Spleen (tissue), 11 donors: ENCODE measurements at regions not wholly inside any gene's neighbourhood (a gene's known extent, or its start where the extent isn't known, plus 50 kb on each side); places are given as distances from the start of the nearest gene placed in this dataset.

Source experiments
- DNase-seq: peaks from one replicate; pipeline ENCODE4 v3.0.0-alpha.2; 2020
- H3K27ac ChIP-seq, 8 donors: fragments of 200-600 bp; sonication (generic) in 7 of 8; 1 replicate in 4 of 8; 2 replicates in 4 of 8; pipeline versions ENCODE4 v1.5.0 to v1.8.0; 2016 to 2021; ENCODE audit warnings: inconsistent platforms in 4 of 8, mild to moderate bottlenecking in 4 of 8, moderate library complexity in 1 of 8
- H3K27me3 ChIP-seq, 7 donors: fragments of 200-600 bp; sonication (generic) in 6 of 7; replicated peaks in 1 of 7; 1 replicate in 4 of 7; 2 replicates in 3 of 7; pipeline versions ENCODE4 v1.5.0 to v1.8.0; 2016 to 2021; ENCODE audit warnings: inconsistent platforms in 3 of 7, mild to moderate bottlenecking in 1 of 7
- H3K36me3 ChIP-seq, 6 donors: fragments of 200-600 bp; sonication (generic) in 5 of 6; 1 replicate in 4 of 6; 2 replicates in 2 of 6; pipeline versions ENCODE4 v1.5.0 to v1.8.0; 2016 to 2021; ENCODE audit warnings: inconsistent platforms in 2 of 6
- H3K4me1 ChIP-seq, 6 donors: fragments of 200-600 bp; sonication (generic) in 5 of 6; 1 replicate in 3 of 6; 2 replicates in 3 of 6; pipeline versions ENCODE4 v1.5.0 to v1.8.0; 2016 to 2021; ENCODE audit warnings: inconsistent platforms in 3 of 6
- H3K4me3 ChIP-seq, 8 donors: fragments of 200-600 bp; sonication (generic) in 7 of 8; 1 replicate in 4 of 8; 2 replicates in 4 of 8; pipeline versions ENCODE4 v1.5.0 to v1.8.0; 2016 to 2021; ENCODE audit warnings: inconsistent platforms in 4 of 8, mild to moderate bottlenecking in 4 of 8, moderate library complexity in 2 of 8
- H3K9me3 ChIP-seq, 8 donors: fragments of 200-600 bp; sonication (generic) in 7 of 8; 1 replicate in 4 of 8; 2 replicates in 4 of 8; pipeline versions ENCODE4 v1.5.0 to v1.8.0; 2016 to 2021; ENCODE audit warnings: inconsistent platforms in 4 of 8
- CTCF ChIP-seq, 11 experiments: fragments of 200-600 bp in 7 of 11; fragments of 450-650 bp in 4 of 11; sonication (generic) in 4 of 11; IDR thresholded peaks in 8 of 11; conservative IDR thresholded peaks in 3 of 11; 1 replicate in 7 of 11; 2 replicates in 4 of 11; pipeline versions ENCODE4 v1.4.0 to v1.8.0; 2016 to 2021; ENCODE audit warnings: antibody characterized with exemption in 11 of 11, inconsistent platforms in 4 of 11, mild to moderate bottlenecking in 1 of 11
- POLR2A ChIP-seq, 3 donors: fragments of 450-650 bp; IDR thresholded peaks; one replicate each; pipeline ENCODE4 v1.5.1; 2017; ENCODE audit warnings: antibody characterized with exemption in 3 of 3, mild to moderate bottlenecking in 1 of 3
- POLR2AphosphoS5 ChIP-seq, 3 donors: sonication (generic); formaldehyde crosslinking; IDR thresholded peaks; one replicate each; pipeline ENCODE4 v1.5.1; 2017; ENCODE audit warnings: antibody characterized with exemption in 3 of 3
- WGBS, 5 donors: extraction: QIAGEN DNeasy Blood & Tissue Kit in 3 of 5; methylation state at CpG; one replicate each; pipeline versions ENCODE4 v1.1.5 to v1.1.7; 2013 to 2018; 5-methylcytosine and 5-hydroxymethylcytosine counted together
- intact Hi-C: fragments of 100-400 bp; cut with DNase I; formaldehyde crosslinking; loops from one replicate; pipeline ENCODE4 v1.15.0; 2023; ENCODE audit warnings: low total_unique reads
- donor health status: healthy with polysubstance abuse.
- donor health status: DM: no; HTN: no; CAD: no; lungs with moderate emphysema.
- donor health status: DM: no; HTN: no; CAD: no.
- donor health status: Bipolar disorder and iron deficiency.
- donor health status: healthy.
- donor health status: DM: no; HTN: no; CAD: no.
- donor health status: DM: yes; HTN: yes; CAD: no.

GRCh38 chr3:145639003-145639606, 521.9 kb downstream of the PLOD2 start:
- H3K27me3 ChIP-seq, result no peaks in the 10 kb centered on the region
- no peaks in the 10 kb centered on the region for H3K4me1 ChIP-seq
- no peak for DNase-seq
- no peak for TF ChIP-seq POLR2AphosphoS5 (IDR thresholded peaks at IDR 0.05)
- no peak for TF ChIP-seq CTCF (IDR thresholded peaks at IDR 0.05 in 8 of 11, conservative IDR thresholded peaks at IDR 0.05 in 3 of 11)
- no peak for TF ChIP-seq POLR2A (IDR thresholded peaks at IDR 0.05)
- H3K36me3 ChIP-seq, result no peaks in the 10 kb centered on the region
- intact Hi-C loops, result no loop called here
- H3K4me3 ChIP-seq, result no peak overlapping the region
- H3K9me3 ChIP-seq, result no peaks in the 10 kb centered on the region
- no peak overlapping the region for H3K27ac ChIP-seq
- 70 to 84% (median 78%) methylated on average over 4 of the region's 4 CpGs for WGBS, 5 donors

GRCh38 chr3:145639875-145640274, 521.1 kb downstream of the PLOD2 start:
- DNase-seq, result no peak
- H3K4me3 ChIP-seq, result no peak overlapping the region
- no peak for TF ChIP-seq CTCF (IDR thresholded peaks at IDR 0.05 in 8 of 11, conservative IDR thresholded peaks at IDR 0.05 in 3 of 11)
- no peak for TF ChIP-seq POLR2A (IDR thresholded peaks at IDR 0.05)
- no peak for TF ChIP-seq POLR2AphosphoS5 (IDR thresholded peaks at IDR 0.05)
- H3K27me3 ChIP-seq, result no peaks in the 10 kb centered on the region
- H3K4me1 ChIP-seq, result no peaks in the 10 kb centered on the region
- no peaks in the 10 kb centered on the region for H3K36me3 ChIP-seq
- no peak overlapping the region for H3K27ac ChIP-seq
- no peaks in the 10 kb centered on the region for H3K9me3 ChIP-seq
- intact Hi-C loops, result no loop called here
- WGBS, 5 donors, result 85 to 92% (median 90%) methylated on average over 3 of the region's 3 CpGs

- H3K36me3 ChIP-seq, result no peaks in the 10 kb centered on the region
- no peaks in the 10 kb centered on the region for H3K27me3 ChIP-seq
- no peak overlapping the region for H3K4me3 ChIP-seq
- no peak for TF ChIP-seq POLR2AphosphoS5 (IDR thresholded peaks at IDR 0.05)
- no peak for TF ChIP-seq CTCF (IDR thresholded peaks at IDR 0.05 in 8 of 11, conservative IDR thresholded peaks at IDR 0.05 in 3 of 11)
- TF ChIP-seq POLR2A (IDR thresholded peaks at IDR 0.05), result no peak
- peaks cover 0 to 12% (median 6%) of the 10 kb centered on the region in 8 donors for H3K9me3 ChIP-seq
- no peaks in the 10 kb centered on the region for H3K4me1 ChIP-seq
- no peak overlapping the region for H3K27ac ChIP-seq
- no peak for DNase-seq
- intact Hi-C loops, result no loop called here
Observed at GRCh38 chr3:145648396-145648795, 512.6 kb downstream of the PLOD2 start.

GRCh38 chr3:145649368-145649887, 511.6 kb downstream of the PLOD2 start:
- WGBS, 5 donors, result 84 to 94% (median 91%) methylated on average over 8 of the region's 8 CpGs
- no peak for DNase-seq

More at GRCh38 chr3:145649368-145649887, 511.6 kb downstream of the PLOD2 start:
- H3K27ac ChIP-seq, result no peak overlapping the region
- H3K4me1 ChIP-seq, result no peaks in the 10 kb centered on the region
- H3K27me3 ChIP-seq, result no peaks in the 10 kb centered on the region
- H3K9me3 ChIP-seq, result peaks cover 0 to 12% (median 6%) of the 10 kb centered on the region in 8 donors
- intact Hi-C loops, result no loop called here
- no peak for TF ChIP-seq POLR2AphosphoS5 (IDR thresholded peaks at IDR 0.05)
- no peak for TF ChIP-seq POLR2A (IDR thresholded peaks at IDR 0.05)
- TF ChIP-seq CTCF (IDR thresholded peaks at IDR 0.05 in 8 of 11, conservative IDR thresholded peaks at IDR 0.05 in 3 of 11), result no peak
- no peaks in the 10 kb centered on the region for H3K36me3 ChIP-seq
- no peak overlapping the region for H3K4me3 ChIP-seq
